8988T (cell line): ENCODE measurements at regions not wholly inside any gene's neighbourhood (a gene's known extent, or its start where the extent isn't known, plus 50 kb on each side); places are given as distances from the start of the nearest gene placed in this dataset.

Experiments
- DNase-seq: peaks from one replicate; pipeline ENCODE4 v3.0.0; 2011

DNA sequence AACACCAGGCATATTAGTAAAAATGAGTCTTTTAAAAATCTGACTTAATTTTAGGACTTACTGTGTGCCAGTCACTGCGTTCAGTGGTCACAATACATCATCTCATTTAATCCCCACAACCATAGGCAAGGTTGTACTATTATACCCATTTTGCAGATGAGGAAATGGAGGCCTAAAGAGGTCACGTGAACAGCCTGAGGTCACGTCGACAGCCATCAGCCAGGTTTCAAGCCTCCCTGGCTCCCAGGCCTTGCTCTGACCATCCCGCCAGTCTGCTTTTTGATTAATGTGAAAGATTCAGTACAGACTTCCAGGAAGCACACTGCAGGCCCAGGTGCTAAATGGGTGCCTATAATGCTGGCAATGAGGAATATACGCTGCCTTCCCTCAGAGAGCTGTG lies 86.3 kb upstream of the TOX3 start:
- DNase-seq: no peak

DNA sequence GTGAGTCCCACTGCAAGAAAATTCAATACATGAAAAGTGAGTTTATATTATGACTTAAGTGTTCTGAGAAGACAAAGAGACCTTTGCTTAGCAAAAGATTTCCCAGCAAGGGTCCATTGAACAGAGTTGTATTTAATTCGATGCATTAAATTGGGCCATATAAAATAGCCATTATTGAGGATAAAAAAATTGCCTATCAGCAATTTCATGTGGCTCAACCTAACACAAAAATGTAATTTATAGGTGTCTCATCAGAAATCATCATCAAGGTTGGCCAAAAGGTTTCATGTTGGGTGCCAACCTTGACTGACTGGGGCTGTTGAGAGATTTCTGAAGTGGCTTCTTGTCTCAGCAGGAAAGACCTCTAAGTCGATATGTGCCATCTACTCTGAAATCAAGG lies 84.8 kb upstream of the TOX3 start:
- DNase-seq: no peak

DNA sequence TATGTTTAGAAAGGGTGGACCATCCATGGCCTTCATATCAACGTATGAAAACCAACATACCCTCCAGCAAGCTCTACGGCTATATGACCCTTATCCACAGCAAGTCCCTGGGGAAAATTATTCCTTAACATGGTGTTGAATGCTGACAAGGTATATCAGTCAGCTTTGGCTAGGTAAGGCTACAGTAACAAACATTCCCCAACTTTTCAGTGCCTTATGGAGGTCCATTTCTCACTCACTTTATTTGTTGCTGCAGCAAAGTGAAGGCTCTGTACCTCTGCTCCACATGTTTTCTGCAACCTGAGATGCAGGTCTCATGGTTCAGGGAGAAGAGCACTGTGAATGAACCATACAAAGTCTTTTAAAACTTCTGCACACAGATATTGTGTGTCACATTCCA lies 83.8 kb upstream of the TOX3 start:
- DNase-seq: no peak

DNA sequence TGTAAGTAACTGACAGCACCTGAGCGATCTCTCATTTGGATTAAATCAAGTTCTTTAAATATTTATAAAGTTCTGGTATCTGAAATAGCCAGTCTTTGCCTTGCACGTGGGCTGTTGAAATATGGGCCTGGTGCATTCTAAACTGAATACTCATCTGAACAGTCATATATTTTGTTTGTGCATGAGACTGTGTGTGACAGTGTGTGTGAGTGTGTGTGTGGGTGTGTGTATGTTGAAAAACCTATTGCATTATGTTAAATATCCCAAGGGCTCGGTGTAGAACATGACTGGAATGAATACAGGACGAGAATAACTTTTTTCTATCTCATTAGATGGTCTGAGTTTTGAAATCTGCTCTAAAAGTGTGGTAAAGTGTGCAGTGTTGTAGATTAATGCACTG lies 82.4 kb upstream of the TOX3 start:
- DNase-seq: no peak

DNA sequence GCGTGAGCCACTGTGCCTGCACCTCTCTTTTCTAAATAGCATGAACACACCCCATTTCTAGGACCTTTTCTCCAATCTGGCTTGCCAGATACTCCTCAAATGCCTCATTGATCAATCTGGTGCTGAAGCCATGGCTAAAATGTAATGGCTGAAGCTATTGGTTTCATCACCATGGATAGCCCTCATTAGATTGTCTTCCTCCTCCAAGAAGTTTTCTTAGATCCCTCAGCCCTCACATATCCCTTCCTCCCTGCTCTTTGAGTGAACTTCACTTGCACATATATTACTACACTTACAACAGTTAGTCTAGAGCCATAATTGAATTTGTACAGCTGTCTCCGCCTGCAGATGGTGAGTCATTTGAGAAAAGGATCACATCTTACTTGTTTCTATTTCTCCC lies 77.9 kb upstream of the TOX3 start:
- DNase-seq: no peak

DNA sequence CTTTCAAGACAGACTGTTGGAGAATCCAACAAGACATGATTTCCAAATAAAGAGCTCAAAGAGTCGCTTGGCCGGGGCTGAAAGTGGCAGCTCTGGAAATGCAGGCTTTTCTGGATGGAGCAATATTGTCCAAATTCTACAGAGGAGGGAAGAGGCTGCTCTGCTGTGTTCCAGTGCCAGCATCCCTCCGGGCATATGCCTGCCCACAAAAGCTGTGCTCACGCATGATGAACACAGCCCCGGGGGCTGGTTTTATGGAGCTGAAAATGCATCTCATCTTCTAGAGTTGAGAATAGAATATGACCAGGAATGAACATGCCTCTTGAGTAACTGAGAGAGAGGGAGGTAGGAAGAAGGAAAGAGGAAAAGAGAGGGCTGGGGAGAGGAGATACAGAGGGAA lies 74.7 kb upstream of the TOX3 start:
- DNase-seq: no peak

DNA sequence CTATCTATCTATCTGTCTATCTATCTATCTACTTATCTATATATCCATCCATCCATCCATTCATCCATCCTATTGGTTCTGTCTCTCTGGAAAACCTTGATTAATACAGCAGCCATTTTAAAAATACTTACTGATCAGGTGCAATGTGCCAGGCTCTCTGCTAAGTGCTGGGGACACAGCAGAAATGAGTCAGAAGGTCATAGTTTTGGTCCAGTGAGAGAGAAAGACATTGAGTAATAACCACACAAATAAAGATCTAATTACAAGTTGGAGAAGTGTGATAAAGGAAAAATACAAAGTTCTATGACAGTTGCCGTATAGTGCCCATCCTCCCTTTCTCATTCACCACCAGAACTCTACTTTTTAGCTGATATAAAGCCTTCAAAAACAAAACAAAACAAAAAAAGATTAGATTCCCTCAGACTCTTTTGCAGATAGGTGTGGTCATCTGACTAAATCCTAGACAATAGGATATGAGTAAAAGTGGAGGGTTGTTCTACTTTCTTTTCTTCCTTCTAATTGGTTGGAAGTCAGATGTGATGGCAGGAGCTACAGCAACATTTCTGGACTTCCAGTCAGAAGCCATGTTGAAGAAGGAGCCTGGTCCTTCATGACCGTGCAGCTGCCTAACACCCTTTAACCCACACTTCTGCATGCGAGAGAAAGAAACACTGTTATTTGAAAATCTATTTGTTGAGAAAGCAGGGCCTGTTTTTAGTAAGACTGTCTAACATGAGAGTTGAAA lies 72.0 kb upstream of the TOX3 start:
- DNase-seq: no peak

DNA sequence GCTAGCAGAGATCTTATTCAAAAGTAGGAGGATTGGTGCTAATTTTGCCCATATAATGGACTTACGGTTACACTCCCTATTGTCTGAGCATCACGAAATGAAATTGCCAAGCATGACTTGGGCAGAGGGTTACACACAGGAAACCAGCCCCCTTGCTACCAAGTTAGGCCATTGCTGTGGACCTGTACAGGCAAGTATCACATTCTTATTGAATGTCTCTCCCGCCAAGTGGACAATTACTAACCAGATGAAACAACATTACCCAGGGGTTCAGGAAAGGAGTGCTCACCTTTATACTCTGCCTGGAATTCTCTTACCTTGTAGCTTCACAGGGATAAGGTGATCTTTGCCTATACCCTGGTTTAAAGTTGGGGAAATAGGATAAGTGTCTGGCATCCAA lies 70.6 kb upstream of the TOX3 start:
- no peak for DNase-seq

DNA sequence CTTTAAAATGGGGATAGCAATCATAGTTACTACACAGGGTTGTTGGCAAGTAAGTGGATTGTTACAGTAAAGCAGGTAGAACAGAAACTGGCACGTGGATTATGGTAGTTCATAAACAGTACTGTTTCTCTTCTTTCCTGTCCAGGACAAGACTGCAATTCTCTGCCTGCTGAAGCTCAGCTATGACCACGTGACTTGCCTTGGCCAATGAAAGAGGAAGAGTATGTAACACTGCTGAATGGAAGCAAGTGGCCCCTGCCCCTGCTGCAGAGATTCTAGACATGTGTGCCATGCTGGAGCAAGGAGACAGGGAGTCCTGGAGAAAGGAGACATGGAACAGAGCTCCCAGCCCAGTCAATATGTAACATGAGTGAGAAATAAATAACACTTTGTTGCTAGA lies 66.6 kb upstream of the TOX3 start:
- no peak for DNase-seq

DNA sequence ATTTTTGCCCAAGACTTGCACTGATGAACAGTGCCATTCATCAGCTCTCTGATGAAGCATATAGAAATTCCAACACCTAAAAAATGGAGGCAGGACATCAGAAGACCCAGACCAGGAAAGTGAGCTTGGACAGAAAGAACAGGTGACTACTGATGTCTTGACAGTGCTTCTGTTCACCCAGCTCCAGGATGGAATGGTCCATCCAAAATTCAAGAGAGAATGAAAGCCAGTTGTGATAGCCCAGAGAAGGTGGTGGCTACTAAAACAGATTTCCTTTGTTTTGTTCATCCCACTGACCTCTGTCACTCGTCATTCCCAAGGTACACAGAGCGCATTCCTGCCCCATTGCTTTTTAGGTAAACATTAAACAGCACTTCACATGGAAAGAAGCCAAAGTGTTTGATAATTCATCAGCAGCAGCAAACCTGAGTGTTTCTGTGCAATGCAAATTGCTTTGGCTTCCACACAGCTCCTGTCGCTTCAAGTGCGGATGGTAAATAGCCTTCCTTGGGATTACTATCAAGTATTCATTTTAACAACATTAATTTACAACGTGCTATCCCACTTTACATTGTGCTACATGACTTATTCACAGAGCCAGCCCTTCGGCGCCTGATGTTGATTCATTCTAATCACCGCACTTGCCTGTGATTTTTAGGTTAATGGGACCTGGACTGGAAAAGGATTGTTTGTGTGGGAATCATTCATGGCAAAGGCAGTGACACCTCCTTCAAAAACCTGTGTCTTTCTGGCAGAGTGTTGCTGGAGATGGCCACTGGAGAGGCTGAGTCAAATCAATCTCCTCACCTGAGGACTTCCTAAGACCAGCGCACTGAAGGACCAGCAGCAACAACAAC lies 65.1 kb upstream of the TOX3 start:
- DNase-seq: no peak

DNA sequence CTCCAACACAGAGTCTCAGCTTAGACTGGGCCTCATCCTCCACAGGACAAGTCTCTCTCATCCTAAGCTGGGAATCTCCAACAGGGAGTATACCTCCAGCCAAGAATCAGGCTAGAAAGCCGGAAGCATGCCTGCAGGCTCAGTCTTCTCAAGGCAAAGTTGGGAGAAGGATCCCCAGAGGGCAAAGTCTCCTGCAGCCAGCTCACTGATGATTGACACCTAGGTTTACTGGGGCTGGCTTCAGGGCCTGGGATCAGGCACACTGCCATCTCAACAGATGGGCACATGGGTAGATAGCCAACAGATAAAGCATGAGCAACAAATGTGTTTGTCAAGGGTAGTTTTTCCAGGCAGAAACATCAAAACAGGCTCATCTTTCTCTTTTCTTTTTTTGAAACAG lies 56.1 kb upstream of the TOX3 start:
- no peak for DNase-seq

DNA sequence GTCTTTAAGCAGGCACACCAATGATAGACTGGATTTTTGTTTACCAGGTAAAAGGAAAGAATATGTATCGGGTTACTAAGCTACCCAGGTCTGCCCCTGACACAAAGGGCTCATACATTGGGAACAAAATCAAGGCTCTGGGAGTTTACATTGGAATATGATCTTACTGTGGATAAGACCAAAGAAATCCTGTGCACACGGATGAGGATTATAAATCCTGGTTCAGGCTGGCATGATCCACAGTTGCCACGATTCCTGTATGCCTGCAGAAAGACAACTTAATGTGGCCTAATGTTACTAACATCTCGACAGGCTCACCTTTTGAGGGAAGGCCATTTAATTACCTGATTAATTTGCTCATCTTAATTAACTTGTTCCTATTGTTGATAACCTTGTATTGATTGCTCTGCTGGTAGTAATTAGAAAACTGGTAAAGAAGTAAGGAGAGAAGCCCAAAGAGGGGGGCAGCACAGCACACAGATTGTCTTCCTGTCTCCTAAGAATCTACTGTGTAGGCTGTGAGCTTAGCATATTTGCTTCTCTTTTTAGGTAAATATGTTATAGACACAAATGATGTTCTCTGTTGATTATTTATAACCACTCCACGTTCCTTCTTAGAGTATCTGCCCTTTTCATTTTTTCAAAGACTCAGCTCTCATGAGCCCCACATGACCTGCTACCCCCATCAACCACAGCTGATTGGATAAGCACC lies 51.0 kb upstream of the TOX3 start:
- DNase-seq: no peak

DNA sequence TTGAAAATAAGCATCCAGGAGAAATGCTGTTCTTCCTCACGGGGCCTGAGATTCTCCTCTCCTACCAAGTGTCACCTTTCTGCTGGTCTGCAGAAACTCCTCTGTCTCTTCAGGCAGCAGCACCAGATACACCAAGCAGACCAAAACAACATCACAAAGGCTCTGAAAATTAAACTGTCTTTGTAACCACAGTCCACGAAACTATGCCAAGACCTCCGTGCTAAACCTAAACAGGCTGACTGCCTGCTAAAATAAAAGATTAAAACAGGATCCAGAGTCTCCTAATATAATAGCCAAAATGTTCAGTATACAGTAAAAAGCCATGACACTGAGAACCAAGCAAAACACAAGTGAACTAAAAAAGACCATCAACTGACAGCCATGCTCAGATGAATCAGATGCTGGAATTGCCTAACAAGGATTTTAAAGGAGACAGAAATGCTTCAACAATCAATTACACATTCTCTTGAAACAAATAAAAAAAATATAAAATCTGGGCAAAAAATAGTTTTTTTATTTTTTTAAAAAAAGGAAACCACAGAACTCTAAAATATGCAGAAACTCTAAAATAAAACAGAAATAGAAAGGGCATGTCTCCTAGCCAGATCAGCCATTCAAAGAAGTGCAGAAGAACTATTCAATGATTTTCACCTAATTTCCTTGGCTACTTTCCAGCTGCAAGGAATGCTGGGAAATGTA lies 50.3 kb upstream of the TOX3 start:
- DNase-seq: no peak
